Kasumi-1 (cell line): ENCODE measurements at regions not wholly inside any gene's neighbourhood (a gene's known extent, or its start where the extent isn't known, plus 50 kb on each side); places are given as distances from the start of the nearest gene placed in this dataset.
"Not testable (repeated sequence)": the region's sequence is repeated elsewhere in the genome, so short reads cannot be mapped to it uniquely, and the experiment has no call there.

Experiments used
- DNase-seq, 2 experiments: peaks; one replicate each; lab custom pipeline; 2025; lab: John Stamatoyannopoulos, UW

DNA sequence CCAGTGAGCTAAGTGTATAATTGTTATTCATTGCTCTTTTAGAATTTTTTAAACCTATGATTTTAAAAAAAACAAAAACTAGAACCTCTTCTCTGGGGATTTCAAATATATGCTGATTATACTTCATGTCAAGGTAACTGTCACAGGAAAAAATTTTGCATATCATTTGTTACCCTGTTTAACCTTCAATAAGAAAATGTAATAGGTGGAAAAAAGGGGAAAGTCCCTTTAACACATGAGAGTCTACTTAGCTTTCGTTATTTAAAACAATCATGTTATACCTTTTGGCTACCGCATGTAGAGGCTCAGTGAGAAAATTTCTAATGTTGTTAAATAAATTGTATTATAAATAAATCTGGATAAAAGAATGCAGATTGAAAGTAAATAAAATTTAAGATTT is 190.1 kb upstream of the AKR1E2 start:
- DNase-seq = no peak

- no peak for DNase-seq
These were observed 190.6 kb upstream of the AKR1E2 start for GRCh38 chr10:4635388-4635787.

DNA sequence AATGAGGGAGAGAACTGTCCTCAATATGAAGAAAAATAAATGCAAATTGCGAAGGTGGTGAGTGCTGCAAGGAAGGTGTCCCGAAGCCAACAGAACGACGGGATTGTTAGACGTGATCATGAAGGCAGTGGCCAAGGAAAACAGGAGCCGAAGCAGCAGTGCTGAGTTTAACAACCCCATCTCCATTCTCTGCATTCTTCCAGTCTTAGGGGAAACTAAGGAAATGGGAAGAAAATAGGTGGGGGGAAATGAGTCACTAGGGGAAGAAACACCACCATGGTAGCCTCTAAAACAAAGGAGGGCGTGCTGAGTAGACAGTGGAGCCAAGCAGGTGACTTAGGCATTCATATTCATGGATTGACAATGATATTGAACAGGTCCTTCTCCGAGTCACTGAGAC is 192.2 kb upstream of the AKR1E2 start:
- DNase-seq = no peak

DNA sequence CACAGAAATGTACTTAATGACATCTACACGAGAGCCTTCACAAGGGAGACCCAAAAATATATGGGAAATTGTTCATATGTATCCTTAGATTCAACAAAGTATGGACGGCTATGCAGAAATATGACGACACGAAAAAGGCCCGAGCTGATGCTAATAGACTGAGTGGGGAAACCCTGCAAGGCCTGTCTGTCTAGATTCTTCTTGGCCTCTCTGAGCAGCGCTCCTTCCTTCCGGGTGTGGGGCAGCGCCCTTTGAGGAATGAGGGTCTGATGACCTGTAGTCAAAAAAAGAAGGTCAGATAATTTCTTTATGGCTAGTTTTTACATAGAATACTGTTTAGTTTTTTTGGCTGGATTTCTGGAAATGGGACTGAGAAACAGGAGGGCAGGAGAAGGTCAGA is 192.8 kb upstream of the AKR1E2 start:
- DNase-seq = no peak

DNA sequence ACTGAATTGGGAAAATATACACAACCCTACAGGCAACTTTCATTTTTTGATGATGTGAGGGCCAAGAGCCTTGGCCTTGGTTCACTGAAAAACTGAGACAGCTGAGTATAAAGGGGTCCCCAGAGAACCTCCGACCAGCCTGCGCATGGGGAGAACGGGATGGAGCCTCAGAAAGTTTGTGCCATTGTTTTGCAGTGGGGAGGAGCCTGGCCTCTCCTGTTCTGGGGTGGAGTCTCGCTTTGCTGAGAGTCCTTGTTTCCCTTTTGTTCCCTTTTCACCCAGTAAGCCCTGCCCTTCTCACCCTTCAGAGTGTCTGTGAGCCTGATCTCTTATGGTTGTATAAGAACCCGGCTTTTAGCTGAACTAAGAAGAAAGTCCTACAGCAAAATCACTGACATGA is 193.2 kb upstream of the AKR1E2 start:
- no peak for DNase-seq

GRCh38 chr10:4626919-4627318 is 199.1 kb upstream of the AKR1E2 start:
- no peak for DNase-seq

DNA sequence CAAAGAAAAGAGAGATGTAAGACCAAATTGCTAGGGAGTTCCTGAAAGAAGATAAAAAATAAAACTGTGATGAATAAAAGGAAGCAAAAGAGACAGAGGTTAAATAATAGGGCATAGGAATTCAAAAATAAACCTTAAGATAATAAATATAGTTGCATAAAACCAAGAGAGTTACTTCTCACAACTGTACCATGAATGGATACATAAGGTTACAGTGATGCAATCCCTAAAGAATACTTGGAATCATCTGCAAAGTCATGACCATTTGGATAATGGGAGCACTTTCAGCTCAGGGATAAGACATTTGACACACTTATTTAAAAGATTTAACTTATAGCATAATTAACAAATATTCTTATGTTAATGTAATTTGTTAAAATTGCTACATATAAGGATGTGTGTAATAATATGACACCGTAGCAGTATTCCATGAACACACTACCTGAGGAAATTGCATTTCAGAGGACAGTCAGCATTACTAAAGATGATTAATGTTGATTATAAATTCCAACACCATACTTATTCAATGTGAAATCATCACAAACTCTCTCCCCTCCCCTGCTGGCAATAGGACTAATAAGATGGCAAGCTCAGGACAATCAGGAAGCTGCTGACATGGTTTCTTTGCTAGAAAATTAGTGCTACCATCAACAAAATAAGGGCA is 202.1 kb upstream of the AKR1E2 start:
- DNase-seq = no peak

- DNase-seq = no peak
These were observed 202.8 kb upstream of the AKR1E2 start for GRCh38 chr10:4623200-4623599.

GRCh38 chr10:4622384-4622783 is 203.6 kb upstream of the AKR1E2 start:
- no peak for DNase-seq

- no peak for DNase-seq
These were observed 208.4 kb upstream of the AKR1E2 start for GRCh38 chr10:4617589-4617988.

DNA sequence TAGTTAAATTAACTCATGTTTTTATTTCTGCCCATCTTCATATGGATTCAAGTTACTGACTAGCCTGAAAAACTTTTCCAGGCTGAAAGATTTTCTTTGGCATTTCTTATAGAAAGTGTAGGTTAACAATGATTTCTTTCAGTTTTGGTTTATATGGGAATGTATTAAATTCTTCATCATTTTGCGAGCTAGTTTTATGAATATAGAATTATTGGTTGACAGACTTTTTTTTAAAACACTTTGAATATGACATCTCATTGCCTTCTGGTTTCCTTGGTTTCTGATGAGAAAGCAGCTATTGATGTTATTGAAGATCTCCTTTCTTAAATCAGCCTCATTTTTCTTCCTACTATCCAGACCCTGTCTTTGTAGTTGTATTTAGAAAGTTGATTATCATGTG is 211.0 kb upstream of the AKR1E2 start:
- DNase-seq = no peak

- DNase-seq = no peak
These were observed 216.8 kb upstream of the AKR1E2 start for GRCh38 chr10:4609251-4609650.

- no peak for DNase-seq
These were observed 218.3 kb upstream of the AKR1E2 start for GRCh38 chr10:4607681-4608080.

- DNase-seq = no peak
These were observed 219.0 kb upstream of the AKR1E2 start for GRCh38 chr10:4606856-4607636.

- DNase-seq = no peak
These were observed 223.1 kb upstream of the AKR1E2 start for GRCh38 chr10:4602764-4603491.

DNA sequence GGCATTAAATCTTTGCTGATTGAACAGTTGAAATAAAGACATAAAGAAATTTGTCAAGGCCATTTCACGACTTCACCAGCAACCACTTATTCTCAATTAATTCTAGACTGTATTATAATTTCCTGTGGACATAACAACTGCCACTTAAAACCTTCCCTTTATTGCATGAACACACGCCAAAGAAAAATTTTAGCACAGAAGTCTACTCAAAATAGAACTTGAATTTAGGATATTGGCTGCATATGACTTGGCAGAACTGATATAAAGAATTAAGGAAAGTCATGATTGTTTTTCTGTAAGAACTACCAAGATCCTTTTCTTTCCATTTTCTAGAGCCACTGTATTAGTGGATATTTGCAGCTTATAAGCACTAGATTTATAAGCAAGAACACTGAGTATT is 226.5 kb upstream of the AKR1E2 start:
- DNase-seq = no peak

DNA sequence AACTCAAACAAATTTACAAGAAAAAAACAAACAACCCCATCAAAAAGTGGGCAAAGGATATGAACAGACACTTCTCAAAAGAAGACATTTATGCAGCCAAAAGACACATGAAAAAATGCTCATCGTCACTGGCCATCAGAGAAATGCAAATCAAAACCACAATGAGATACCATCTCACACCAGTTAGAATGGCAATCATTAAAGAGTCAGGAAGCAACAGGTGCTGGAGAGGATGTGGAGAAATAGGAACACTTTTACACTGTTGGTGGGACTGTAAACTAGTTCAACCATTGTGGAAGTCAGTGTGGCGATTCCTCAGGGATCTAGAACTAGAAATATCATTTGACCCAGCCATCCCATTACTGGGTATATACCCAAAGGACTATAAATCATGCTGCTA is 228.1 kb upstream of the AKR1E2 start:
- not testable (repeated sequence) for DNase-seq

- no peak for DNase-seq
These were observed 229.1 kb upstream of the AKR1E2 start for GRCh38 chr10:4596951-4597350.

DNA sequence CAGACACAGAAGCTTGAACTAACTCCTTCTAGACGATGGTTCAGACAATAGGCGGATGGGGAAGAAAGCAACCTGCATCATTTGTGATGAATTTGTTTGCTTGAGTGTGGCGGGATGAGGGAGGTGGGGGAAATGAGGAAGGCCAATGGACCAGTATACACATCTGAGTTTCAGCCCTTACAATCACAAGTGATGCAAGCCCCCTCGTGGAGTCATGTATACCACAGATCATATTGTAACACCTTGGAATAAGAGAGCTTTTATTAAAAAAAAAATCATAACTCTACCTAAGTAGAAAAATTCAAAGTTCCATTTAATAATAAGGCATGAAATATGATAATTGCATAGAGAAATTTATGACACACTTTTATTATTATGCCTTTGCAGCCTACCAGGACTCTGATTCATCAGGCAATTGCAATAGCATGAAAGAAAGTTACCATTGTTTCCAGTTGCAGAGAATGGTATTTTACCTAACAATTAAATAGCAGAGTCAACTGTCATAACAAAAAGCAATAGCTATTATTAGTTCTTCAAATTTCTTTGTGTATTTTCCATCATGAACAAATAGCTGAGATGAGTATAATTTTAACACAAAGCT is 230.2 kb upstream of the AKR1E2 start:
- no peak for DNase-seq

- DNase-seq = no peak
These were observed 235.2 kb upstream of the AKR1E2 start for GRCh38 chr10:4590807-4591206.

DNA sequence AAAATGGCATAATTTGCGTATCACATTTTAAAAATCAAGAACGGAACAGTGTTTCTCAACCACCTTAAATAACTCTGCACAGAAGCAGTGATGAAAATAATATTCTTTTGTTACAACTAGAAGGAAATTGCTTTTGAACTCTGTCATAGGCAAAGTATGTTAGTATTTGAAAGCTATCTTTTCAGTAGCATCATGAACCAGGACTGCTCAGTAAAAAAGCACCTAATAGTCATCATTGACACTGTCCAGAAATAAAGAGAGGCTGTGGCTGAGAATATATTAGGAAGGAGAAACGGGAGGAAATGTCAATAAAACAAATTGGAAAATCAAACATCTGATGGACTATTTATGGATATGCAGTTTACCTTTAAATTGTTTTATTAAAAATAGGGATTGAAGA is 237.2 kb upstream of the AKR1E2 start:
- no peak for DNase-seq

GRCh38 chr10:4587466-4587865 is 238.5 kb upstream of the AKR1E2 start:
- no peak for DNase-seq

- DNase-seq = no peak
These were observed 239.2 kb upstream of the AKR1E2 start for GRCh38 chr10:4586776-4587175.
